CD4-positive, alpha-beta T cell treated with Interleukin-2 at 100 ng/mL for 4 hours (primary cell): ENCODE measurements at regions not wholly inside any gene's neighbourhood (a gene's known extent, or its start where the extent isn't known, plus 50 kb on each side); places are given as distances from the start of the nearest gene placed in this dataset.
"Not testable (repeated sequence)": the region's sequence is repeated elsewhere in the genome, so short reads cannot be mapped to it uniquely, and the experiment has no call there.

Experiments
- DNase-seq: peaks from one replicate; pipeline ENCODE4 v3.0.0-alpha.2; 2020; ENCODE audit warnings: low spot score

DNA sequence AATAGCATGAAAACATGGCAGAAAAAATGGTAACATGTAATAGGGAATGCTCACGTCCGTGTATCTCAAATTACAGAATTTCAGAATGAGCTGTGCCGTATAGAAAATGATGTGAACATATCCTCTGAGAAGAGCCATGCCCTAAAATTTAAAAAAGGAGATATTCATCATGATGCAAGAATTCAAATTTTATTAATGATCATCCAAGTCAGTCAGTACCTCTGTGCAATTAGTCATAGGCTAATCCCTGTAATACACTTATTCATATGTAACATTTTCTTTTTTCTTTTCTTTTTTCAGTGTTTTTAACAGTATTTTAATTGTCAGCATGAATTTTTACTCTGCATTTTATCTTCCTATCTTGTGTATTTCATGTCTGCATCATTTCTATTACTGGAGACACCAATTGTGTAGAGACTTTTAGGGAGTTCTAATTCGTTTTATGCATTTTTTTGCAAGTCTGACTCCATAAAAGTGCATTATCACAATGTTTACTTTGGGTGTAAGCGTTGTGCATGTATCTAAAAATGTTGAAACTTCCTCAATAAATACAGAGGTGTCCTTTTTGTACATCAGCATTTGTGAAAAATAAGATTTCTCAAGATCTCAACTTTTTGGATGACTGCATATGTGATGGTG lies 1103.7 kb upstream of the CELF2 start:
- DNase-seq, result no peak

DNA sequence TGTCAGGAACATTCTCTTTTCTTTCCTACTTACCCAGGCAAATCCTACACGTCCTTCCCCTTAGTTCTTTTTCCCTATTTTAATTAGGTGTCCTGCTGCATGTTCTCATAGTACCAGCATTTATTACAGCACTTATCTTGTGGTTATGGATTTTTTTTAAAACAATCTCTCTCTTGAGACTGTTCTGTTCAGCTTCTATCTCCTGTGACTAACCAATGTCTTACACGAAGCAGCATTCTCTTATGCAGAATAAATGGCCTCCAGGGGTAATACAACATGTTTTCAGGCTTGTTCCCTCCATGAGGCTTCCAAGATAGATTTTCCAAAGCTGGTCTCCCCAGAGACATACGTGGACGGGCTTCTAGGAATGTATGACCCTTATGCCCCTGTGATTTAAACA lies 1096.1 kb upstream of the CELF2 start:
- DNase-seq, result no peak

DNA sequence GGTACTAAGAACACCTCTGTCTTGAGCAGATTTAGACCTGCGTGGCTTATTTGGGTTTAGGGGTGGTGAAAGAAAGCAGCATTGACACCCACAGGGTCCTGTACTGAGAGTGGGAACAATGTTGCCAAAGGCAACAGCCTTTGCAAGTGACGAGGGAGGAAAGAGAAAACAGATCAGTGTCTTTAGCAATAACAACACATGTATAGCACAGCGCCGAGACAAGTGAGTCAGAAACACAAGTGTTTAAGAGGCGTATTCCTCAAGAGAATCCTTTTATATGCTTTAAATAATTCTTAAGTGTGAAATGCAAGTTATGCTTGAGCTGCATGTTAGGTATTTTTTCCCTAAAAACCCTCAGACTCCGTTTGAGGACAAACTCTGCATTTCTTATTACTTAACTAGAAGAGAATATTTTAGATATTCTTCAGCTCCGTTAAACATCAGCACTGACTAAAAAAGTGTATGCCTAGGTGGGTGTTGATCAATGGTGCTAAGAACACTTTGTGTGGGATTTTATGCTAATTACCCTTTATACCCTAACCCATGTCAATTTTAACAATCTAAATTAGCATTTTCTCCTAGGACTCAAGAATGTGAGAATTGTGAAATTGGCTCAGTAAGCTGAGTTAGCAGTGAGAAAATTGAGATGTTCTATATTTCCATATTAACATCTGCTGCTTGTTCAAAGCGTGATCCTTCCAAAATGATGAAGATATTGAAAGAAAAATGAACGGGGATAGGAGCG lies 1095.4 kb upstream of the CELF2 start:
- DNase-seq, result no peak

DNA sequence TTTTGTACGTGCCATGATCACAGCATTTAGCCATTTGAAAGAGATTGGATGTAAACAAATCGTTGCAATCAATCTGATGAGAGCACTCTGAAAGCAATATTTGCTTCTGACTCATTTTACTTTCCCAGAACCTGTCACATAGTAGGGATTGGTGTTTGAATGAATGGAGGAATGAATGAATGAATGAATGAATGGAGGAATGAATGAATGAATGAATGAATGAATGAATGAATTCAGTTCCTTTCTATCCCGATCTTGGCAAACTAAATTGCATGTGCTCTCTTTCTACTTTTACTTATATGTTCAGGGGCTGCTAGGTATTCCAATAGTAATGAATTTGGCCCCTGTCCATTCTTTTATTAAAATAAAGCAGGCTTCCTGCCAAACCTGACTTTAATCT lies 1091.7 kb upstream of the CELF2 start:
- no peak for DNase-seq

DNA sequence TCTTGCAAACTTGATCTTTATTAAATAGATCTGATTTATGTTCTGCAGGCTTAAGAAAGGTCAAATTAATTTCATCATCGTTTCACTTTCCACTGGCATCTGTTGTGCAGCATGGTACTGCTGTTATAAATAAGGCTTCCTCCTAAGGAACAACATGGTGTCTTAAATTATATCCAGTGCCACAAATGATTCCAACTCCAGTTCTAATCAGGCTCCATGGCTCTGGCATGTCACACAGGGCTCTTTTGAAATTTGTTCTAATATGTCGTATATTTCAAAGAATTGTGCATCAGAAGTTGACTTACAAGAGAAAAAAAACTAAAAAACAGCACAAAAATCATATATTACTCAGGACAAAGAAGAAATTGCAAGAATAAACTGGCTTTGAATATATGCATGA lies 1090.8 kb upstream of the CELF2 start:
- DNase-seq, result no peak

DNA sequence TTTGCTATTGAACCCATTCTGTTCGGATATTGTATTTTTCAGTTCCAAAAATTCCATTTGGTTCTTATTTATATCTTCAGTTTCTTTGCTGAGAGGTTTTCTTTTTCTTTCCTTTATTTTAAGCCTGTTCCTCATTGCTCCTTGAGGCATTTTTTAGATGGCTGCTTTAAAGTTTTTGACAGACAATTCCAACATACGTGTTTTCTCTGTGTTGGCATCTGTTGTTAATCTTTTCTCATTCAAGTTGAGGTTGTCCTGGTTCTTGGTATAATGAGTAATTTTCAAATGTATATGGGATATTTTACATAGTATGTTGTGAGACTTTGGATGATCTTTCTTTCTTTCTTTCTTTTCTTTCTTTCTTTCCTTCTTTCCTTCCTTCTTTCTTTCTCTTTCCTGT lies 1078.0 kb upstream of the CELF2 start:
- DNase-seq, result no peak

DNA sequence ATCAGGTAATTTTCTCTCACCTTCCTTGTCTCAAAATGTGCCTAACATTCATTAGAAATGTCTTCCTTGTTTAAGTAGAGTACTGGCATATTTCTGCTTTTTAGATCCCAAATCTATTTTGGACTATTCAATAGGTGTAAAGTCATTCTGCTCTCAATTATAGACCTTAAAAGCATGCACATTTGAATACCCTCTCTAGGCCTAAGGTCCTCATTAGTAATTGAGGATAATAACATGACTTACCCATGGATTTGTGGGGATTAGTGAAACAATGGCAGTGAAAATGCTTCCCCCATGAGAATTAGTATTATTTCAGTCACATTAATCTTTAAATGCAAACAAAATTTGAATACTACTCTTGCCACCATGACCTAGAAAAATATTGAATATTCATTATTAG lies 1073.0 kb upstream of the CELF2 start:
- DNase-seq, result no peak

DNA sequence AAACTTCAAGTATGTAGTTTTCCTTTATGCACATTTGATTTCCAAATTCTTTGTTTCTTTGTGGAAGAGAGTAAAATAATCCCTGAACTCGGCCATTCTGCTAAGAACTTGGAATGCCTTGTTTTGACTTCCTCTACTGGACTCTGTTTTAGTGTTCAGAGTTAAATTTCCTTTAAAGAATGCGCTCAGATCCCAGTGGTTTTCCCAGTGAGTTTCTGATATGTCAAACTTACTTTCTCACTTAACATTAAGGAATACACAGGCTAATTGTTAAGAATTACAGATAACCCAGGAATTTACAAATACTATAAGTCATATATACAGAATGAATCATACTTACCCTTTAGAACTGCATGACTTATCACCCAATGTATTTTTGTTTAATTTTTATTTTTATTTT lies 1067.6 kb upstream of the CELF2 start:
- DNase-seq, result no peak

DNA sequence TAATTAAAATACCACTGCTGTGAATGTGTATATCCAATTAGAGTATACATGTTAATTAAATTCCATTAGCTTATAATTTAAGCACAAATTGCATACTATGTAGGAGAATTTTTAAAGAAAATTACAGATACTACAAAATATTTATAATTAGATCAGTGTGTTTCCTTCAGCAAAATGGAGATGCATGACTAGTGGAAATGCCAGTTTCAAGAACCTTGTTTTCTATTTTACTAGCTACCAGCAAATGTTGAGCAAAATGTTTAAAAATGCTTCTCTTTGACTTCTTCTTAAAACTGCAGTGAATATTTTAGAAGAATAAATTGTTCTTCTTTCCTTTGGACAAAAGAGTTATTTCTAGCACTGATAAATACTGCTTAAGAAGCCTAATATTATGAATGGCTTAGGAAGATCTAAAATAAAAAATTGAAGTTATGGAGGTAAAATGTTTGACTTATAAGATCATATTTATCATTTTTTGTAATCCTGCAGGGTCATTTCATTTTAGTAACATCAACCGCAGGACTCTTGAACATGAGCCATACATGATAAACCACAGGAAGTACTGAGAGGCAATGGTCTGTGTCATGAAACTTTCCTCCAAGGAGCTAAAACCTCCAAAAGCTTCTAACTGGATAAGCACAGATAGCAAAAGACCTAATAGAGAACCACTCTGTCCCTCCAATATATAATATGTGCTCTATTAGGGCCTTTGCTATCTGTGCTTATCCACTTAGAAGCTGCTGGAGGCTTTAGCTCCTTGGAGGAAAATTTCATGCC lies 1066.0 kb upstream of the CELF2 start:
- DNase-seq, result no peak

DNA sequence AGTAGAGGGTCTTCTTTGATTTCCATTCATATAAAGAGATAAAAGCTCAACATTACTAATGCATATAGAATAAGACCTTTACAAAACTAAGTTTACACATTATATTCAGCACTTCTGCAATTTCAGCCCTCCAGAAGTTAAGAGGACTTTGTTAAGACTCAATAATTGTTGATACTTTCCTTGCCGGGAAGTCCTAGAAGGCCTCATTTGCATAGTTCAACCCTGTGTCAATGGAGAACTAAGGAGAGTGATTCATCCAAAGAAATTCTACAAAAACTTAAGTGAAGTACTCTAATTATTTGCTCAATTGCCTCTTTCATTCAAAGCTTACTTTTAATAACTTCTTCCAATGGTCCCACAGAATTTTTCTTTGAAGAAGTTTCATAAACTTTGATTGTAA lies 1060.3 kb upstream of the CELF2 start:
- no peak for DNase-seq

DNA sequence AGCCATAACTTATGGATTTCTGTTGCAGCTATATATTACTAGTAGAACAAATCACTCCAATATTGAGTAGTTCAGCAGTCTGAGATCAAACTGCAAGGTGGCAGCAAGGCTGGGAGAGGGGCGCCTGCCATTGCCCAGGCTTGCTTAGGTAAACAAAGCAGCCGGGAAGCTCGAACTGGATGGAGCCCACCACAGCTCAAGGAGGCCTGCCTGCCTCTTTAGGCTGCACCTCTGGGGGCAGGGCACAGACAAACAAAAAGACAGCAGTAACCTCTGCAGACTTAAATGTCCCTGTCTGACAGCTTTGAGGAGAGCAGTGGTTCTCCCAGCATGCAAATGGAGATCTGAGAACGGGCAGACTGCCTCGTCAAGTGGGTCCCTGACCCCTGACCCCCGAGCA lies 1059.8 kb upstream of the CELF2 start:
- not testable (repeated sequence) for DNase-seq

DNA sequence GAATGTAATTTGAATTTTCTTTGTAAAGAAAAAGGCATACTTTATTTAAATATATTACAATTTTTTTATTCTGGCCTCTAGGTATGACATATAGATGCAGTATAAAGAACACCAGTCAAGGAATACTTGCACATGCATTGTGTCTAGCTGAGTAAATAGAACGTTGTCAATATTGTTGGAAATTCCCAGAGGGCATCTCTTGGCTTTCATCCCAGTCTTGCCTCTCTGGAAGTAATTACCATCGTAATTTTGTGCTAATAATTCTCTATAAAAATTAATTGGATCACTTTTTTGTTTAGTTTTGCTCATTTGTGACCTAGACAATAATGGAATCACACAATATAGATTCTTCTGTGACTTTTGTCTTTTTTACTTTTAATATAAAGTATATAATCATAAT lies 1052.3 kb upstream of the CELF2 start:
- no peak for DNase-seq

DNA sequence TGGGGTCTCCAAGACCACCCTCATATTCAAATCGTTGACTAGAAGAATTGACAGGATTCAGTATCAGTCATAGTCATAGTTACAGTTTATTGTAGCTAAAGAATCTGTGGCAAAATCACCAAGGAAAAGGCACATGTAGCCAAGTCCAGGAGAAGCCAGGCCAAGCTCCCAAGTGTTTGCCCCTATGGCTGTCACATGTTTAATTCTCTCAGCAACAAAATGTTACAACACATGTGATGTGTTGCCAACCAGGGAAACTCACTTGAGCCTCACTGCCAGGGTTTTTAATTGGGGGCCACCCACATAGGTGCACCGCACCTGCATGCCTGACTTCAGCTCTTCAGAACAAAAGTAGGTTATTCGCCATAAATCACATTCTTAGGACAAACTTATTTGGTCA lies 1030.9 kb upstream of the CELF2 start:
- no peak for DNase-seq

DNA sequence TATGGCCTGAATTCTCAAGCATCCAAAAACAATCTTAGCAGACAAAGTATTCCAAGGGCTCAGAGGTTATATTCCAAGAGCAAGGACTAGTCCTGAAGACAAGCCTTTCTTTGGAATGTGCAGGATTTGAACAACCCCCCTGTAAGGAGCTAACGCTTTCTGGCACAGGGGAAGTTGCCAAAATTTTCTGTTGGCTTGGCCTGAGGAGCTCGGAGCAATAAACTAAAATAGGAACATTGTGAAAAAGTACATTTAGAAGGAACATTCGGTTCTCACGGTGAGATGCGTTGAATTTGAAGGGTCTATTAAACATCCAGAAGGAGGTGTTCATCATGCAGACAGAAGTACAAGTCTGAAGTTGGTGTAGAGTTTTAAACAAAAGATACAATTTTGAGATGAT lies 1030.5 kb upstream of the CELF2 start:
- DNase-seq, result no peak

DNA sequence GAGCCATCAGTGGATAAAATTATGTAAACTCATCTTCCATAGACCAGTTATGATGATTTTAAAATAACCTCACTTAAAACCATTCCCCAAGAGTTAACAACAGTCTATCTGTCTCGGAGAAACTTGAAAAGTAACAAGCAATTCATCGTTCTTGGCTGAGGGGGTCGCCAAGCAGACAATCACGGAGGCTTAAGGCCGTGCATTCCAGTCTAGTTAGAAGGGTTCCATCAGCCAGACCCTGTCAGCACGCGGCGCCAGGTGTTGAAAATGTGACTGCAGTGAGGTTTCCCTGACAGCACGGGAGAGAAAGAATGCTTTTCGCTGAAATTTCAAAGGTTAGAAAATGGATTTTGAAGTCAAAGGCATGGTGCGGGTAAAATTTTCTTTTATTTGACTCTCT lies 1025.0 kb upstream of the CELF2 start:
- no peak for DNase-seq

DNA sequence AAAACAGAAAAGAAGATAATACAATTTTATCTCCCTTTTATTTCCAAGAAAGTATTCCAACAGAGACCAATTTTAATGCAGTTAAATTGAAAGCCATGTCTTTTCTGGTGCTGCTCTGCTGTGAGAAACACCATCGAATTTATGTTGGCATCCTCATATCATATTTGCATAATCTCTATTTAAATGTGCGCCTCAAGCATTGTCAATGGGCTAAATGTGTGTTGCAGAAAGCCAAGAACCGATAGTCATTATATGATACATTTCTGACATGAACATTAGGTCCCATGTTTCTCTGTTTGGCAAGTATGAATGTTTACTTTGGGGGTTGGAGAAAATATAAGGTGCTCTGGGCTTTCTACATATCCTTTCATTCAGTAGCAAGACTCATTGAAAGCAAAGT lies 1023.5 kb upstream of the CELF2 start:
- no peak for DNase-seq

DNA sequence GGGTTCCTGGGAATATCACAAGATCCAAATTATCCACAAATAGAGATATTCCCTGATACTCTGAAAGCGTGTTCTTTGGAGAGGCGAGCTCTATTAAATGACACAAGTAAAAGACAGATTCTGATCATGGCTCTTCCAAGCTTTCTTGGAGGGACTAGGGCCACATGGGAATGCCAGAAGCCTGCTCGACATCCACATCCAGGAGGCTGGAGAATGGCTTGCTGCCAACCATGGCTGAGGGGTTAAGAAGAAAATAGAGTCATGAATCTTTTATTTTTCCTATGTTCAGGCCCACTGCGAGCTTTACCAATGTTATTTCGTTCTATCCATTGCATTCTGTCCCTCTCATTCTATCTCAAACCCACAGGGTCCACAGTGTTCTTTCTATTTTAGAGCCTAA lies 1018.0 kb upstream of the CELF2 start:
- DNase-seq, result no peak

DNA sequence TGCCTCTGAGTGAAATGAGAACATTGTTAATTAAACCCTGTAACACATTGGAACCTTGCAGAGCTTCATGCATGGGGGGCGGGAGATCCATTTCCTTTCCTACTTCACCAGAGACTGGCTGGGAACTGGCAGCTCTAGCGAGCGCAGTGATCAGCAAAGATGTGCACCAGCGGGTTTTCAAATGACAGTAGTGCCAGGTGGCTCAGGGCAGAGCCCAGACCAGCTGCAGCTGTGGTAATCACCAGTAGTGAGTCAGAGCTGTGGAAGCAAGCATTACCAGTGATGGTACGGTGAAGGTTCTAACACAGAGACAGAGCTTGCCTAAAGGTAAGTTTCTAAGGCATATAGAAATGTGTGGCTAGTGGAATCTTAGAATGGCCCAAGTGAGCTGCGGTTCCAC lies 1009.7 kb upstream of the CELF2 start:
- no peak for DNase-seq

DNA sequence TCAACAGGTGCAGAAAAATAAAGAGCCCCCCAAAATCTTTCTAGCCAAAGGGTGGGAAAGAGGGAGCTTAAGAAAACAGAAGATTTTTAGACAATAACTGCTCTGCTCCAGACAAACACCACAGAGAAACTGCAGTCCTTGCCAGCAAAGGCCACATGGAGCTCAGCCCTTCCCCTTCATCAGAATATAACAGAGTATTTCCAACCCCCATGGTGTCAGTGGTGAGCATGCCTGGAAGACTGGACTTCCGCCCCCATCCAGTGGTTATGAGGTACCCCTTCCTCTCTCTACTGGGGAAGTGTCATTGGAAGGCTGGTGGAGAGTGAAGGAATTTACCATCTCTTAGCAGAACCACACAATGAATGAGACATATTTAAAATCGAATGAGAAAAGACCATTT lies 1007.3 kb upstream of the CELF2 start:
- DNase-seq, result no peak

DNA sequence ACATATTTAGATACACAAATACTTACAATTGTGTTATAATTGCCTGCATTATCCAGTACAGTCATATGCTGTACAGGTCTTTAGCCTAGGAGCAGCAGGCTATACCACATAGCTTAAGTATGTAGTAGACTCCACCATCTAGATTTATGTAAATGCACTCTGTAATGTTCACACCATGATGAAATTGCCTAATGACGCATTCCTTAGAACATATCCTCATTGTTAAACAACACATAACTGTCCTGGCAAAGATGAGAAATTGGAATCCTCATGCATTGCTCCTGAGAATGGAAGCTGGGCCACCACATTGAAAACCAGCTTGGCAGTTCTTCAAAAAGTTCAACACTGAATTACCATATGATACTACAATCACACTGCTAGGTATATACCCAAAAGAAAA lies 1002.8 kb upstream of the CELF2 start:
- no peak for DNase-seq

DNA sequence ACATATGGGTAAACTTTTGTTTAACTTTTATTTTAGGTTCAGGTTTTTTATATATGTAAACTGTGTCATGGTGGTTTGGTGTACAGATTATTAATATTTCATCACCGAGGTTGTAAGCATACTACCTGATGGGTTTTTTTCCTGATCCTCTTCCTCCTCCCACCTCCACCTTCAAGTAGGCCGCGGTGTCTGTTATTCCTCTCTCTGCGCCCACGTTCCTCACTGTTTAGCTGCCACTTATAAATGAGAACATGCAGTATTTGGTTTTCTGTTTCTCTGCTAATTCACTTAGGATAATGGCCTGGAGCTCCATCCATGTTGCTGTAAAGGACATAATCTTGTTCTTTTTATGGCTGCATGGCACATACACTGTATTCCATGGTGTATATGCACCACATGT lies 1000.0 kb upstream of the CELF2 start:
- no peak for DNase-seq

DNA sequence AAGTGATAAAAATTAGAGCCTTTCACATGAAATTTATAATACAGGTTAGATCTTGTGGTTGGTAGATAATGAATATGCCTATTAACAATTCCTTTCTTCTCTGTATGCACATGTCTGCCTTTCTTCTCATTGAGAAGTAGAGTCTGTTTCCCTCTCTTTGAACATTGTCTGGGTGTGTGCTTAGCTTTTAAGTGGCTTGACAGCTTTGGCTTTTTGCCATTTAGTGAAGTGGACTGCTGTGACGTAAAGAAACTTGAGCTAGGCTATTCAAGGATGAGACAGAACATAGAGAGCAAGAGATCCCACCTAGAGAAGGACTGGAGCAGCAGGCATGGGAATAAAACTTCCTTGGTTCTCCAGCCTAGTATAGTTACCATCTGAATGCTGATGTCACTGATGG lies 996.7 kb upstream of the CELF2 start:
- DNase-seq, result no peak

DNA sequence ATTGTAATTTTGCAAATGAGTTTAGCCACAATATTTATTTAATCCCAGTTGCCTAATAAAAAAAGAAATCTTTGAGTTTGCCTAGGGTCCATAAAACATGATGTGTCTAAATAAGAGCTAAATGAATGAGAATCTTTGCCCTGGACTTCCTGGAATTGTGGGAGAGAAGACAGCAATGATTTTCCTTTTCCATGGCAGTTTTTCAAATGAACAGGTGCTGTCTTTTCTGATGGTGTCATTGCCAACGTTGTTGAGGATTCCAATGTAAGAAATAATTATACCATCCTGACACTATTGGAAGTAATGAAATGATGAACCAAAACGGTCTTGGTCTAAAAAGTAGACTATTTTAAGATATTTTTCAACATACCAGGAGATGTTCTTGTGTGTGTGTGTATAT lies 984.7 kb upstream of the CELF2 start:
- DNase-seq, result no peak
